Activated CD8-positive, alpha-beta T cell treated with anti-CD3 and anti-CD28 coated beads for 36 hours (primary cell): ENCODE measurements at regions not wholly inside any gene's neighbourhood (a gene's known extent, or its start where the extent isn't known, plus 50 kb on each side); places are given as distances from the start of the nearest gene placed in this dataset.

Source experiments
- ATAC-seq: fragments of 200-7000 bp; cut with Tn5 transposase; one replicate; pipeline ENCODE4 v1.10.0; 2021; ENCODE audit warnings: mild to moderate bottlenecking, moderate library complexity
- CTCF ChIA-PET: fragments of 350-600 bp; sonication (Branson Sonifier 250); formaldehyde crosslinking; loops from one replicate; lab custom pipeline; 2021; ENCODE audit warnings: antibody characterized with exemption; lab: Charles Lee
- POLR2A ChIA-PET: fragments of 350-600 bp; sonication (Branson Sonifier 250); formaldehyde crosslinking; loops from one replicate; lab custom pipeline; 2021; ENCODE audit warnings: antibody characterized with exemption; lab: Charles Lee
- DNase-seq: peaks from one replicate; pipeline ENCODE4 v3.0.0-alpha.2; 2020
- H3K27ac Mint-ChIP-seq: one replicate; pipeline ENCODE4 v1.8.0; 2021; ENCODE audit warnings: mild to moderate bottlenecking, mixed read lengths
- H3K27me3 Mint-ChIP-seq: one replicate; pipeline ENCODE4 v1.8.0; 2021; ENCODE audit warnings: mixed read lengths
- H3K36me3 Mint-ChIP-seq: one replicate; pipeline ENCODE4 v1.8.0; 2021; ENCODE audit warnings: low read depth, mixed read lengths
- H3K4me1 Mint-ChIP-seq: one replicate; pipeline ENCODE4 v1.8.0; 2021; ENCODE audit warnings: low read depth, mixed read lengths
- H3K4me3 Mint-ChIP-seq: one replicate; pipeline ENCODE4 v1.8.0; 2021; ENCODE audit warnings: mild to moderate bottlenecking, moderate library complexity, mixed read lengths
- H3K9me3 Mint-ChIP-seq: one replicate; pipeline ENCODE4 v1.8.0; 2021; ENCODE audit warnings: mixed read lengths
- CTCF ChIP-seq: fragments of 200-600 bp; IDR thresholded peaks from one replicate; pipeline ENCODE4 v1.8.0; 2022; ENCODE audit warnings: antibody characterized with exemption, mild to moderate bottlenecking
- intact Hi-C: fragments of 100-400 bp; cut with micrococcal nuclease; formaldehyde crosslinking; loops from one replicate; pipeline ENCODE4 v1.10.0; 2022

- intact Hi-C loops = no loop called here
- peaks cover 2% of the 10 kb centered on the region for H3K27me3 Mint-ChIP-seq
- DNase-seq = peak; percentile 19
- POLR2A ChIA-PET = interaction anchor here (1.0 kb wide), 1 partner anchor 11 kb away, joined by 3 read pairs; no protein-coding TSS in a partner anchor
- no peak for TF ChIP-seq CTCF
- H3K4me1 Mint-ChIP-seq = peaks cover 45% of the 10 kb centered on the region
- CTCF ChIA-PET = interaction anchor here (1.2 to 1.9 kb wide), 4 partner anchors 43 to 114 kb away, joined by 3 to 5 read pairs (median 4); partner anchors contain the start of gene EGR2
- no peak overlapping the region for H3K27ac Mint-ChIP-seq
- no peak overlapping the region for H3K4me3 Mint-ChIP-seq
- peaks cover 1% of the 10 kb centered on the region for H3K9me3 Mint-ChIP-seq
- no peaks in the 10 kb centered on the region for H3K36me3 Mint-ChIP-seq
- no peak for ATAC-seq
Measured at GRCh38 chr10:62724465-62724864, 80.1 kb upstream of the ADO start.

- Mint-ChIP-seq H3K27ac (no peak overlapping the region), H3K27me3 (peaks cover 2% of the 10 kb centered on the region), H3K9me3 (peaks cover 1% of the 10 kb centered on the region), H3K4me1 (peaks cover 45% of the 10 kb centered on the region), H3K4me3 (no peak overlapping the region), H3K36me3 (no peaks in the 10 kb centered on the region)
- ATAC-seq (peak; percentile 98), DNase-seq (peak; percentile 90)
- no peak for TF ChIP-seq CTCF
- POLR2A ChIA-PET = interaction anchor here (0.9 kb wide), 1 partner anchor 112 kb away, joined by 3 read pairs; no protein-coding TSS in a partner anchor
- intact Hi-C loops = loop anchor here (5.0 kb wide), 1 partner anchor 114 kb away; no protein-coding TSS in a partner anchor
- CTCF ChIA-PET = interaction anchor here (0.8 to 1.9 kb wide), 2 partner anchors 132 to 675 kb away, joined by 3 to 4 read pairs; no protein-coding TSS in a partner anchor
Measured at GRCh38 chr10:62726142-62726541, 78.4 kb upstream of the ADO start.

- H3K36me3 Mint-ChIP-seq = no peaks in the 10 kb centered on the region
- TF ChIP-seq CTCF = no peak
- H3K27me3 Mint-ChIP-seq = peaks cover 3% of the 10 kb centered on the region
- peaks cover 45% of the 10 kb centered on the region for H3K4me1 Mint-ChIP-seq
- H3K9me3 Mint-ChIP-seq = peaks cover 1% of the 10 kb centered on the region
- ATAC-seq = no peak
- no peak overlapping the region for H3K27ac Mint-ChIP-seq
- ChIA-PET POLR2A (interaction anchor here (0.9 kb wide), 1 partner anchor 112 kb away, joined by 3 read pairs; no protein-coding TSS in a partner anchor), CTCF (interaction anchor here (0.8 to 1.9 kb wide), 2 partner anchors 133 to 676 kb away, joined by 3 to 4 read pairs; no protein-coding TSS in a partner anchor)
- intact Hi-C loops = loop anchor here (5.0 kb wide), 1 partner anchor 114 kb away; no protein-coding TSS in a partner anchor
- DNase-seq = no peak
- no peak overlapping the region for H3K4me3 Mint-ChIP-seq
Measured at GRCh38 chr10:62726638-62727037, 77.9 kb upstream of the ADO start.

GRCh38 chr10:62727934-62728333 is 76.6 kb upstream of the ADO start:
- Mint-ChIP-seq H3K27ac (no peak overlapping the region), H3K4me1 (peaks cover 45% of the 10 kb centered on the region), H3K9me3 (peaks cover 1% of the 10 kb centered on the region), H3K27me3 (peaks cover 3% of the 10 kb centered on the region), H3K36me3 (no peaks in the 10 kb centered on the region), H3K4me3 (no peak overlapping the region)
- ChIA-PET CTCF (interaction anchor here (1.1 to 2.1 kb wide), 3 partner anchors 84 to 117 kb away, joined by 3 to 6 read pairs (median 4); no protein-coding TSS in a partner anchor), POLR2A (interaction anchor here (2.1 kb wide), 1 partner anchor 79 kb away, joined by 6 read pairs; no protein-coding TSS in a partner anchor)
- DNase-seq (no peak), ATAC-seq (no peak)
- no peak for TF ChIP-seq CTCF
- intact Hi-C loops = loop anchor here (5.0 kb wide), 1 partner anchor 116 kb away; no protein-coding TSS in a partner anchor

DNA sequence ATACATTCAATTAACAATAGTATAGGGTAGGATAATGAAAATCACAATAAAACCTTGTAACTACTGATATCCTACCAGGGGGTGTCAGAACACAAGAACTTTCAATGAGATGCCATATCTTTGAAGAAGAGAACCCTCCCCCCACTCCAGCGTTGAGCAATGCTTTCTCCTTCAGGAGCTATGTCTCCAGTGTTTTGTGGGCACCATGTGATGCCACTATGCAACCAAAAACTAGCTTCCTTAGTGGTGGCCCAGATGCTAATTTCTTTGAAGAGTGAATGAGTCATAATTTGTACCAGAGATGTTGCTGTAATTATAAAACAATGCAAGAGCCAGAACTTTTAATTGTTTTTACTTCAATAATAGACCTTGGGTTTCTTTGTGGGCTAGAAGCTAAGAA is 76.0 kb upstream of the ADO start:
- Mint-ChIP-seq H3K4me3 (no peak overlapping the region), H3K4me1 (peaks cover 45% of the 10 kb centered on the region), H3K27me3 (peaks cover 3% of the 10 kb centered on the region), H3K9me3 (peaks cover 1% of the 10 kb centered on the region), H3K36me3 (no peaks in the 10 kb centered on the region), H3K27ac (no peak overlapping the region)
- CTCF ChIA-PET = interaction anchor here (1.1 to 2.1 kb wide), 5 partner anchors 47 to 118 kb away, joined by 3 to 6 read pairs (median 4); no protein-coding TSS in a partner anchor
- no peak for ATAC-seq
- POLR2A ChIA-PET = interaction anchor here (2.1 kb wide), 1 partner anchor 79 kb away, joined by 6 read pairs; no protein-coding TSS in a partner anchor
- peak; percentile 50 for DNase-seq
- intact Hi-C loops = loop anchor here (5.0 kb wide), 1 partner anchor 116 kb away; no protein-coding TSS in a partner anchor
- TF ChIP-seq CTCF = no peak
